ENCODE measurements at regions not wholly inside any gene's neighbourhood (a gene's known extent, or its start where the extent isn't known, plus 50 kb on each side); places are given as distances from the start of the nearest gene placed in this dataset.
"Not testable (repeated sequence)": the region's sequence is repeated elsewhere in the genome, so short reads cannot be mapped to it uniquely, and the experiment has no call there.

DNA sequence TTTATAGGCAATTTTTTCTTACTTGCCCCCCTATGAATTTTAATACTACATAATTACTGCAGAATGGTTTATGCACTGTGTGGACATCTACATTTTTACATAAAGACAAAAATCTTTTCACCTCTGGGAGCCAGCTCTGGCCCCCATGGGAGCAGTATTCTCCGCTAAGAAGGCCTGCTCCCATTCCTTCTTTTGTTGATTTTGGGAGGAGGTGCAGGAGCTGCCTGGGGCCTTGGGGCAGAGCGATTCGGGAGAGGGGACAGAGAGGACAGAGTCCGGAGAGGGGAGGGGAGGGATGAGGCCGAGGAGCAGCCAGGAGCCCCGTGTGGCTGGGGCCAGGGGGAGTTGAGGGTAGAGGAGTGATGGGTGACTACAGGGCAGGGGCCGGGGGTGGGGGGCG lies 452.0 kb downstream of the PREX1 start:
- Histone ChIP-seq H3K36me3 (no peaks in the 10 kb centered on the region), H3K27me3 (peaks cover 0 to 17% (median 0%) of the 10 kb centered on the region in 9 donors), H3K27ac (no peak overlapping the region), H3K4me3 (no peak overlapping the region), H3K4me1 (peaks cover 0 to 10% (median 2%) of the 10 kb centered on the region in 12 donors), H3K9me3 (no peaks in the 10 kb centered on the region)
- TF ChIP-seq, protein P1, sequence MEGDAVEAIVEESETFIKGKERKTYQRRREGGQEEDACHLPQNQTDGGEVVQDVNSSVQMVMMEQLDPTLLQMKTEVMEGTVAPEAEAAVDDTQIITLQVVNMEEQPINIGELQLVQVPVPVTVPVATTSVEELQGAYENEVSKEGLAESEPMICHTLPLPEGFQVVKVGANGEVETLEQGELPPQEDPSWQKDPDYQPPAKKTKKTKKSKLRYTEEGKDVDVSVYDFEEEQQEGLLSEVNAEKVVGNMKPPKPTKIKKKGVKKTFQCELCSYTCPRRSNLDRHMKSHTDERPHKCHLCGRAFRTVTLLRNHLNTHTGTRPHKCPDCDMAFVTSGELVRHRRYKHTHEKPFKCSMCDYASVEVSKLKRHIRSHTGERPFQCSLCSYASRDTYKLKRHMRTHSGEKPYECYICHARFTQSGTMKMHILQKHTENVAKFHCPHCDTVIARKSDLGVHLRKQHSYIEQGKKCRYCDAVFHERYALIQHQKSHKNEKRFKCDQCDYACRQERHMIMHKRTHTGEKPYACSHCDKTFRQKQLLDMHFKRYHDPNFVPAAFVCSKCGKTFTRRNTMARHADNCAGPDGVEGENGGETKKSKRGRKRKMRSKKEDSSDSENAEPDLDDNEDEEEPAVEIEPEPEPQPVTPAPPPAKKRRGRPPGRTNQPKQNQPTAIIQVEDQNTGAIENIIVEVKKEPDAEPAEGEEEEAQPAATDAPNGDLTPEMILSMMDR (IDR thresholded peaks at IDR 0.05): no peak
- ATAC-seq (no peak), DNase-seq (no peak)
- intact Hi-C loops (cut with DNase I): no loop called here
- 71 to 87% (median 80%) methylated on average over 8 of the region's 8 CpGs for WGBS, 4 donors

DNA sequence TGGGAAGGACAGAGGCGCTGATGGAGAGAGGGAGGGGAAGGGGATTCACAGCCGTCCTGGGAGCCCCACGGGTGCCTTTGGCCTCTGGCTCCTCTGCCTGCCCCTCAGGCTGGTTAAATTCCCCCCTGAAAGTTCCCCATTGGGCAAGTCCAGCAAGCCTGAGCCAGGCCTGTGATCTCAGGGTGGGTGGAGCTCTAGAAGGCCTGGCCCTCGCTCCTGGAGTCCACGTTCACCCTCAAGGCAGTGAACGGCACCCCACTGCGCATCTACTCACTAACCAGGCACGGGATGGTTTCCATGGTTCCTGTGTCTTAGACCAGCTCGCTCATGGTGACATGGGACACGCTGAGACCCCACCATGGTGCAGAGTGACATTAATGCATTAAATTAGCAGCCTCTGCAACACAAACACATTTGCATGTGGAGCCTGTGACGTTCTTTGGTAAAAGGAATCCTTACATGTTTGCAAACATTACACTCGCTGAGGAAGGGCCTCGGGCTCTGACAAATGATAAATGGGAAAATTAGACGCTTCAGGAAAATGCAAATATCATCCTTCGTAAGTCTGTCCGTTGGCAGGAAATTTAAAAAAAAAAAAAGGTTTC lies 452.7 kb downstream of the PREX1 start:
- Histone ChIP-seq H3K9me3 (no peaks in the 10 kb centered on the region), H3K27ac (peak overlapping the region in 4 of 12 donors; percentile 9 to 57 (median 48)), H3K4me3 (no peak overlapping the region), H3K27me3 (peaks cover 0 to 17% (median 0%) of the 10 kb centered on the region in 9 donors), H3K4me1 (peaks cover 0 to 10% (median 2%) of the 10 kb centered on the region in 12 donors), H3K36me3 (no peaks in the 10 kb centered on the region)
- DNase-seq: no peak
- intact Hi-C loops (cut with DNase I): no loop called here
- ATAC-seq: no peak
- TF ChIP-seq, protein P1 (IDR thresholded peaks at IDR 0.05): no peak
- TF ChIP-seq POLR2A (IDR thresholded peaks at IDR 0.05): no peak
- WGBS, 4 donors: 88 to 90% (median 89%) methylated on average over 15 to 16 of the region's 16 CpGs

- H3K36me3 ChIP-seq; intact Hi-C loops (cut with DNase I); H3K9me3 ChIP-seq; H3K4me3 ChIP-seq: not testable (repeated sequence)
- H3K27me3 ChIP-seq: peaks cover 0 to 17% (median 0%) of the 10 kb centered on the region in 9 donors
- H3K4me1 ChIP-seq: peaks cover 0 to 10% (median 2%) of the 10 kb centered on the region in 12 donors
- TF ChIP-seq, protein P1 (IDR thresholded peaks at IDR 0.05): peak in 6 of 12 donors; percentile 16 to 45 (median 18)
- H3K27ac ChIP-seq: peak overlapping the region in 5 of 12 donors; percentile 9 to 64 (median 49)
- DNase-seq: peak in 4 of 5 donors; percentile 51 to 73 (median 60)
- WGBS, 4 donors: 47 to 61% (median 52%) methylated on average over 21 to 26 of the region's 26 CpGs
- ATAC-seq: peak; percentile 58 to 92 (median 78)
Measured at GRCh38 chr20:48374031-48374907, 453.5 kb downstream of the PREX1 start.

DNA sequence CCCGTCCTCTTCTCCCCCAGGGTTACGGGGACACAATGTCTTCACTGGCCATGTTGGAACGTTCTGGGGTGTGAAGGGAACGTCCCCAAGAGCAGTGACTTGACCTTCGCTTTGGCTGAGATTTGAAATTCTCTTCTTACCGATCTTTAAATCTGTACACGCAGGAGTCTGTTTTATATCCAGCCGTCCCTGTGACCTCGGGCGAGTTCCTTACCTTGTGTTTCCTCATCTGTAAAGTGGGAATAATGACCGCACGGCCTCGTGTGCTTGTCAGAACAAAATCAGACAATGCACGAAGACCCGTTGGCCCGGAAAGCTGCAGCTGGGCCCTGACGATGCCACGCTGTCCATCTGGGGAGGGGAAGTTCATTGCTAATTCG lies 454.3 kb downstream of the PREX1 start:
- WGBS, 4 donors: 90 to 91% (median 90%) methylated on average over 19 of the region's 19 CpGs
- H3K9me3 ChIP-seq: no peaks in the 10 kb centered on the region
- no peaks in the 10 kb centered on the region for H3K36me3 ChIP-seq
- H3K27me3 ChIP-seq: peaks cover 0 to 17% (median 0%) of the 10 kb centered on the region in 9 donors
- no peak for ATAC-seq
- H3K4me3 ChIP-seq: no peak overlapping the region
- TF ChIP-seq, protein P1 (IDR thresholded peaks at IDR 0.05): no peak
- TF ChIP-seq POLR2A (IDR thresholded peaks at IDR 0.05): no peak
- intact Hi-C loops (cut with DNase I): no loop called here
- H3K27ac ChIP-seq: peak overlapping the region in 3 of 12 donors; percentile 40 to 57 (median 49)
- H3K4me1 ChIP-seq: peaks cover 0 to 17% (median 6%) of the 10 kb centered on the region in 12 donors
- no peak for DNase-seq

GRCh38 chr20:48372851-48373554 lies 454.8 kb downstream of the PREX1 start:
- intact Hi-C loops (cut with DNase I); H3K27ac ChIP-seq; ATAC-seq; H3K9me3 ChIP-seq; H3K4me3 ChIP-seq; DNase-seq; H3K36me3 ChIP-seq: not testable (repeated sequence)
- WGBS, 4 donors: 86 to 88% (median 87%) methylated on average over 26 to 34 of the region's 35 CpGs
- Histone ChIP-seq H3K4me1 (peaks cover 0 to 20% (median 6%) of the 10 kb centered on the region in 12 donors), H3K27me3 (peaks cover 0 to 17% (median 0%) of the 10 kb centered on the region in 9 donors)
